ENCODE measurements at regions not wholly inside any gene's neighbourhood (a gene's known extent, or its start where the extent isn't known, plus 50 kb on each side); places are given as distances from the start of the nearest gene placed in this dataset.
"Not testable (repeated sequence)": the region's sequence is repeated elsewhere in the genome, so short reads cannot be mapped to it uniquely, and the experiment has no call there.

DNA sequence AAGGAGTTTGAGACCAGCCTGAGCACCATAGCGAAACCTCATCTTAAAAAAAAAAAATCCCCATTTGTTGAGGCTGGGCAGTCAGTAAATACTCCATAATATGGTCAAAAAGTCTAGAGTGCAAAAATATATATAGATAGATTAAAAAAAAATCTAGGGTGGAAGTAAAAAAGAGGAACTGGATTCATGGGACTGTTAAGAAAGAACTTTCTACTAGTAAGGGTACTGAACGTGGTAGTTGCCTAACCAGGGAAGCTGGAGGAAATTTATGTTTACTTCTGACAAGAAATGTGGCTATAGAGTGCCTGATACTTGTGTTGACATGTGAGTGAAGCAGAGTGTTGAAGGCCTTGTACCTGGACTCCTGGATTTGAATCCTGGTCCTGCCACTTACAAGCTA lies 265.9 kb upstream of the FAM78B start:
- H4K20me1 ChIP-seq (ENCODE audit: control insufficient read depth, extremely low read depth, insufficient read depth, low read length) = no peaks in the 10 kb centered on the region
- H3K4me2 ChIP-seq (ENCODE audit: control insufficient read depth, extremely low read depth, insufficient read depth, low read depth, low read length) = no peak overlapping the region
- H3K4me1 ChIP-seq (ENCODE audit: control insufficient read depth, extremely low read depth, insufficient read depth, low read length) = no peaks in the 10 kb centered on the region
- H3K9ac ChIP-seq (ENCODE audit: control insufficient read depth, extremely low read depth, insufficient read depth, low read length) = no peak overlapping the region
- H3K27ac ChIP-seq (ENCODE audit: control insufficient read depth, insufficient read depth, low read length) = no peak overlapping the region
- H3K9me1 ChIP-seq (ENCODE audit: control insufficient read depth, extremely low read depth, insufficient read depth, low read length) = no peaks in the 10 kb centered on the region
- H3K36me3 ChIP-seq (ENCODE audit: control insufficient read depth in 2 of 2, extremely low read depth in 1 of 2, insufficient read depth in 2 of 2, low read length in 2 of 2) = no peaks in the 10 kb centered on the region
- H3K9me3 ChIP-seq (ENCODE audit: control insufficient read depth, low read depth, low read length) = no peaks in the 10 kb centered on the region
- DNase-seq (ENCODE audit: low read depth, low spot score) (no peak), FAIRE-seq (no peak)
- no peak for TF ChIP-seq EZH2 (IDR thresholded peaks at IDR 0.05; ENCODE audit: low read length)
- TF ChIP-seq, protein P1, sequence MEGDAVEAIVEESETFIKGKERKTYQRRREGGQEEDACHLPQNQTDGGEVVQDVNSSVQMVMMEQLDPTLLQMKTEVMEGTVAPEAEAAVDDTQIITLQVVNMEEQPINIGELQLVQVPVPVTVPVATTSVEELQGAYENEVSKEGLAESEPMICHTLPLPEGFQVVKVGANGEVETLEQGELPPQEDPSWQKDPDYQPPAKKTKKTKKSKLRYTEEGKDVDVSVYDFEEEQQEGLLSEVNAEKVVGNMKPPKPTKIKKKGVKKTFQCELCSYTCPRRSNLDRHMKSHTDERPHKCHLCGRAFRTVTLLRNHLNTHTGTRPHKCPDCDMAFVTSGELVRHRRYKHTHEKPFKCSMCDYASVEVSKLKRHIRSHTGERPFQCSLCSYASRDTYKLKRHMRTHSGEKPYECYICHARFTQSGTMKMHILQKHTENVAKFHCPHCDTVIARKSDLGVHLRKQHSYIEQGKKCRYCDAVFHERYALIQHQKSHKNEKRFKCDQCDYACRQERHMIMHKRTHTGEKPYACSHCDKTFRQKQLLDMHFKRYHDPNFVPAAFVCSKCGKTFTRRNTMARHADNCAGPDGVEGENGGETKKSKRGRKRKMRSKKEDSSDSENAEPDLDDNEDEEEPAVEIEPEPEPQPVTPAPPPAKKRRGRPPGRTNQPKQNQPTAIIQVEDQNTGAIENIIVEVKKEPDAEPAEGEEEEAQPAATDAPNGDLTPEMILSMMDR (optimal IDR thresholded peaks at IDR 0.05 in 1 of 3, IDR thresholded peaks at IDR 0.05 in 1 of 3, conservative IDR thresholded peaks at IDR 0.05 in 1 of 3; ENCODE audit: extremely low read depth in 1 of 3, insufficient read depth in 2 of 3, low read length in 3 of 3) = no peak
- H2AFZ ChIP-seq (ENCODE audit: control insufficient read depth, low read length) = no peak overlapping the region
- H3K79me2 ChIP-seq (ENCODE audit: control insufficient read depth, insufficient read depth, low read length) = no peaks in the 10 kb centered on the region
- dilution Hi-C loops (cut with MboI; ENCODE audit: extremely low pct_ligation_motif_present, low sequenced_read_pairs) = no loop called here
- H3K4me3 ChIP-seq (ENCODE audit: control insufficient read depth in 2 of 3, extremely low read depth in 1 of 3, insufficient read depth in 2 of 3, low read depth in 1 of 3, low read length in 3 of 3) = no peak overlapping the region
- no peaks in the 10 kb centered on the region for H3K27me3 ChIP-seq (ENCODE audit: control insufficient read depth, extremely low read depth, insufficient read depth, low read length)

DNA sequence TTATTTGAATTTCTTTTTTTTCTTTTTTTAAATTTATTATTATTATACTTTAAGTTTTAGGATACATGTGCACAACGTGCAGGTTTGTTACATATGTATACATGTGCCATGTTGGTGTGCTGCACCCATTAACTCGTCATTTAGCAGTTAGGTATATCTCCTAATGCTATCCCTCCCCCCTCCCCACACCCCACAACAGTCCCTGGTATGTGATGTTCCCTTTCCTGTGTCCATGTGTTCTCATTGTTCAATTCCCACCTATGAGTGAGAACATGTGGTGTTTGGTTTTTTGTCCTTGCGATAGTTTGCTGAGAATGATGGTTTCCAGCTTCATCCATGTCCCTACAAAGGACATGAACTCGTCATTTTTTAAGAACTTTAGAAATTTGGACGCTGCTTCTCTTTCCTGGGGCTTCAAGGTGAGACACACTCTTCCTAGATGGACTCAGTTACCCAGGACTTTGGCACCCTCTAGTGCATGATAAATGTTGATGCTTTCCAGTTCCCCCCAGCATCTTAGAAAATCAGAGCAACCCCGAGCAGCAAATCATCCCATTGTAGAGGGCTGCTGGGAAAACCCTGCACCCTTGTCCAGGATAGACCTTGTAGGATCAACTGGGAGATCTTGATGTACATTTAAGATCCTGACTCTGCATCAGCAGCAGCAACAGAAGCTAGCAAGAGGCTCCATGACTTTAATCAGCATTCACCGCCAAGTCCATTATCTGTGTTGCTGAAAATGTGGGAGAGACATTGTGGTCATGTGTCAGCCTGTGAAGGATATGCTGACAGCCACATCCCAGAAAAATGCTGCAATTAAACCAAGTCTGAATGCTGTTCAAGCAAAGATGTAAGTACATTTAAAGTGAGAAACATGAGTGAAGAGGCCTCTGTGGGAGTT lies 266.9 kb upstream of the FAM78B start:
- H4K20me1 ChIP-seq (ENCODE audit: control insufficient read depth, extremely low read depth, insufficient read depth, low read length) = not testable (repeated sequence)

More for the DNA sequence above, 266.9 kb upstream of the FAM78B start:
- H3K27ac ChIP-seq (ENCODE audit: control insufficient read depth, insufficient read depth, low read length); H3K4me3 ChIP-seq (ENCODE audit: control insufficient read depth in 2 of 3, extremely low read depth in 1 of 3, insufficient read depth in 2 of 3, low read depth in 1 of 3, low read length in 3 of 3); FAIRE-seq; H3K4me2 ChIP-seq (ENCODE audit: control insufficient read depth, extremely low read depth, insufficient read depth, low read depth, low read length); H3K9me1 ChIP-seq (ENCODE audit: control insufficient read depth, extremely low read depth, insufficient read depth, low read length); DNase-seq (ENCODE audit: low read depth, low spot score); dilution Hi-C loops (cut with MboI; ENCODE audit: extremely low pct_ligation_motif_present, low sequenced_read_pairs); H3K9ac ChIP-seq (ENCODE audit: control insufficient read depth, extremely low read depth, insufficient read depth, low read length); H3K27me3 ChIP-seq (ENCODE audit: control insufficient read depth, extremely low read depth, insufficient read depth, low read length); H3K4me1 ChIP-seq (ENCODE audit: control insufficient read depth, extremely low read depth, insufficient read depth, low read length); H3K79me2 ChIP-seq (ENCODE audit: control insufficient read depth, insufficient read depth, low read length); H2AFZ ChIP-seq (ENCODE audit: control insufficient read depth, low read length); H3K36me3 ChIP-seq (ENCODE audit: control insufficient read depth in 2 of 2, extremely low read depth in 1 of 2, insufficient read depth in 2 of 2, low read length in 2 of 2); H3K9me3 ChIP-seq (ENCODE audit: control insufficient read depth, low read depth, low read length): not testable (repeated sequence)
- TF ChIP-seq, protein P1 (optimal IDR thresholded peaks at IDR 0.05 in 1 of 3, IDR thresholded peaks at IDR 0.05 in 1 of 3, conservative IDR thresholded peaks at IDR 0.05 in 1 of 3; ENCODE audit: extremely low read depth in 1 of 3, insufficient read depth in 2 of 3, low read length in 3 of 3) = peak; percentile 14 to 40 (median 38)
